Fibroblast of skin of abdomen (primary cell): ENCODE measurements at regions not wholly inside any gene's neighbourhood (a gene's known extent, or its start where the extent isn't known, plus 50 kb on each side); places are given as distances from the start of the nearest gene placed in this dataset.

Experiments used
- DNase-seq: peaks from one replicate; pipeline ENCODE4 v3.0.0-alpha.2; 2013

DNA sequence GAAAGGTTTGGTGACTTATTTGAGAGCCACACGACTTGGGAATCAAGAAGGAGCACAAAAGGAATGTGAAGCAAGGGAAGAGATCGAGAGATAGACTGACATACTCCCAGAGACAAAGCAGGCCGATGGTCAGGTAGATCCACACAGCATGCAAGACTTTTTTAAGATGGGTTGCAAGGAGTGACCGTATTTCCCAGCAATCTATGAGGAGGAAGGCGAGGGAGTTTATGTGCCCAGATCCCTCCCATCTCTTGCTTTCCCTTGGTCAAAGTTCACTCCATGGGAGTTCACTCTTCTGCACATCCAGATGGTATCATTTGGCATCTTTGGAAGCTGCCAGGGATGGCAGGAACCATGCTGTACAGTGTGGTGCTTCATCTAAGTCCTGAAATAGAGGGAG, 148.9 kb downstream of the RMI1 start:
- DNase-seq: no peak

DNA sequence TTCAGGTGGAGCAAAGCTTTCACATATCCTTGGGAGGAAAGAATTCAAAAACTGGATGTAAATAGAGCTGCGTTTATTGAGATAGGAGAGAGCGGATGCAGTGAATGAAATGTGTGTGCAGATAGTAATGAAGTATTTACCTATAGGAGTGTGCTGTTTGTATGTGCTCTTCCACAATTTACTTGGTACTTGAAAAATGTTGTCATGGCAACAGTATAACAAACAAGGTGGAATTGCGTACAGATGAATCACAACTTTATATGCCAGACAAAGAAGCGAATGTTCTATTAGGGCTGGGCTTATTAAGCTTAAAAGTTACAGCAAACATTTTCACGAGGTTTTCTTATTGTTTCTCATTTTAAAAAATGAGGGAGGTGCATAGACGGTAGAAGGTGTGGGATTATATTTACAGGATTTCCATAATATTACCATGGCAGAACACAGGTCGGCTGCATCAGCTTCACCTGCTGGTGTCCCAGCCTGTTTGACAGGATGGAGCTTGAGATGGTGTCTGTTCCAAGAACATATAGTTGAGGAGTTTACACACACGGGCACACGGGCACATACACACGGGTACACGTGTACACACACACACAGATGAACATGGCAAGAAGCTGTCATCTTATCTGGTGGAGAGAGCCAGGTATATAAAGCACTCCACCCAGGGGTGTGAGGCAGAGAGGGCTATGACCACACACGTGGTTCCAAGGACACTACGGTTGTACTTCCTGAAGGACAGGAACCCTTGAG, 155.7 kb downstream of the RMI1 start:
- no peak for DNase-seq

DNA sequence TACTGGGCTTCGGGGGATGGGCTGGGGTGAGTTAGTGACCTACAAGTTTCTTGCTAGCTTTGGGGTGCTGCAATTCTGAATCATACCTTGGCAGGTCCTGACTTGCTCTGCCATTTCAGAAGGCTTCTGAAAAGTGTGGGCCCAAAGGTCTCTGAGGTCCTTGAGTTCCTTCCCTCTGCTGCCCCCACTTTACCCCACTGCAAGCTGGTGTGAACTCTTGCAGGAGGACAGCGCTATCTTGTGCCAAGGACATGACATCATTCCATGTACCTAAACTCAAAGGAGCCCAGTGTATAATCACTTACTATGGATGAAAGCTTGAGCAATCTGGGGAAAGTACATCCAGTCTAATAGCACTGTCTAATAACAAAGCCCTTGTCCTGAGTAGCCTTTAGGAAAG, 157.4 kb downstream of the RMI1 start:
- DNase-seq: no peak

DNA sequence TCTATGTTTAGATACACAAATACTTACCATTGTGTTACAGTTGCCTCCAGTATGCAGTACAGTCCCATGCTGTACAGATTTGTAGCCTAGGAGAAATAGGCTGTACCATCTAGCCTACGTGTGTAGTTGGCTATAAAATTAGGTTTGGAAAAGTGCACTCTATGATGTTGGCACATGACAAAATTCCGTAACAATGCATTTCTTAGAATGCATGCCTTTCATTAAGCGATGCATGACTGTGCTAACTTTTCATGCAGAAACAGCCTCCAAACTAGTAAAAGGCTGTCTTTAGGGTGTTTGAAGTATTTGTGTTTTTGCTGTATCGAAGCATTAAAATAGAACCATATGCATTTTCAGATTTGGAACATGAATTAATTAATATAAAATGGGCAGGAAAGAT, 157.9 kb downstream of the RMI1 start:
- DNase-seq: no peak

DNA sequence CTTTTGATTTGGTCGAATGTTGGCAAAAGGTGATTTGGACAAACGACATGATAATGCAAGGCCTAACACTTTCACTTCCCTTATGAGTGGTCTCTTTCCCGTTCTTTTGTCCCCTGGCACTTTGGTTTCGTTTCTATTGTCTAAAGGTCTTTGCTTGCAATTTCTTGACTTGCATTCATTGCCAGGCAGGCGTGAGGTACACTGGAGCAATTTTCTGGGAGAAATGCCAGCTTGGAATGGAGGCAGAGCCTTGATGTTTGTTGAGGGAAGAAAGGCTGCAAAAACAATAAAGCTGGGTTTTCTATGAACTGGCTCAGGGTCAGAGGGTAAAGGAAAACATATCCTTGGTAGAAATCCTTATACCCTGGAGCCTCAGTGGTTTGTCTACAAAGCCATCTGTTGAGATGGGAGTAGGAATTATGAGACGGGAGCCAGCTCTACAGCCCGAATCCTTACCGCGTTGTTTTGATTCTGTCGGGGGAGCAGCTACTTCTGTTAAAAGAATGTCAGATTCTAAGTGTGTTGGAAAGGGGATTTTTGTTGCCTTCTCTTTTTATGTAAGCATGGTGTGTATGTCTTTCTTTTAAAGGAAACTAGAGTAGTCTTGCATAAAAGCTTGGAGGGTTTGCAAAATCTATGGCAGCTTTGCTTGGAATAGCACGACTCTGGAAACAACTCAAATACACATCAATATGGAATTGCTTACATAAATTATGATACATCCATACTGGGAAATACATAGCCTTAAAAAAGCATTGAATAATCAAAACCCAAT, 158.9 kb downstream of the RMI1 start:
- peak; percentile 39 for DNase-seq

DNA sequence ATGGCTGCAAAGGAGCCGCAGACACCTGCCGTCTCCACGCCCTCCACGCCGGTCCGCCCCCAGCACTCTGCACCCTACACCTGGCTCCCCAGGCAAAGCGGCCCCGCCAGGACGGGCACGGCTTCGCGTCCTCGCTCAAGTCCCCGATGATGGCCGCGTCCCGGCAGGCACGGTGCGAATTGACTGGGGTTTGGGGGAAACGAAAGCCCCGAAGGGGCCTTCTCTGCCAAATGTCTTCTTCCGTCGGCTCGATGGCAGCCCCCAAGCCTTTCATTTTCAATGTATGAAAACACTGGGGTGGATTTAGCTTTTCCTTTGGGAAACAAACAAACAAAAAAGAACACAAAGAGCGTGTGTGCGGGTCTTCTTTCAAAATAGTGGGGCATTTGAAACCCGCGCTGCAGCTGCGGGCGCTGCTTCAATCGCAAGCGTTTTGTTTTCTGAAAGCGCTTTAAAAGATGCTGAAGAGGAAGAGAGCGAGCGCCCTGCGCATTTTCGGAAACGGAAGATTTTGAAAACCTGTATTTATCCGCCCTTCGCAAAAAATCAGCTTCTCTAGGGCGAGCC, 160.0 kb downstream of the RMI1 start:
- DNase-seq: no peak

DNA sequence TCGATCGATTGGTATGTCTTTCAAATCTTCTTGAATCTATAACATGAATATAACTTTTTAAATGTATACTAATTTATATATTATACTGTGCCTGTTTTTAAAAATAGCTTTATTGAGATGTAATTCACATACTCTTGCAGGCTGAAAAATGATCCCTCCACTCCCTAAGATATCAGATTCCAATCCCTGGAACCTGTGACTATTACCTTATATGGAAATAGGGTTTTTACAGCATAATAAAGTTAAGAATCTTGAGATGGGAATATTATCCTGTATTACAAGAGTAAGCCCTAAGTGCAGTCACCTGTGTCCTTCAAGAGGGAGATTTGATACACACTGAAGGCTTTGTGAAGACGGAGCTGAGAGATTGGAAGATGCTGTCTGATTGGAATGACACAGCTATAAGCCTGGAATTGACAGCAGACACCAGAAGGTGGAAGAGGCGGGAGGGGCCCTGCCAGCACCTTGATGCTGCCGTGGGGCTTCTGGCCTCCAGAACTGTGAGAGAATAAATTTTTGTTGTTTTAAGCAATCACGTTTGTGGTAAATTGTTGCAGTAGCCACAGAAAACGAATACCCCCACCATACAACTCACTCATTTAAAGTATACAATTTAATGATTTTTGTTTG, 161.3 kb downstream of the RMI1 start:
- no peak for DNase-seq

DNA sequence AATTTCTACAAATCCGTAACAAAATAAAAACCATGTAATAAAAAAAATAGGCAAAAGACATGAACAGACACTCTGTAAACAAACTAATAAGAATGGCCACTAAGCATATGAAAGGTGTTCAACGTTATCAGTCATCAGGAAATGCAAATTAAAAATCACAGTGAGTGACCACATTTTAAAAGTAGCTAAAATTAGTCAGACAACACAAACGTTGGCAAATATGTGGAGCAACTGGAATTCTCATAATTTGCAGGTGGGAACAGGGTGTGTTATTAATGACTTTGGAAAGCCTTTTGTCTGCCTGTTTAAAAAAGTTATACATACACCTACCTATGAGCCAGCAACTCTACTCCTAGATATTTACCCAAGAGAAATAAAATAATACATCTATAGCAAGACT, 164.4 kb downstream of the RMI1 start:
- DNase-seq: no peak

DNA sequence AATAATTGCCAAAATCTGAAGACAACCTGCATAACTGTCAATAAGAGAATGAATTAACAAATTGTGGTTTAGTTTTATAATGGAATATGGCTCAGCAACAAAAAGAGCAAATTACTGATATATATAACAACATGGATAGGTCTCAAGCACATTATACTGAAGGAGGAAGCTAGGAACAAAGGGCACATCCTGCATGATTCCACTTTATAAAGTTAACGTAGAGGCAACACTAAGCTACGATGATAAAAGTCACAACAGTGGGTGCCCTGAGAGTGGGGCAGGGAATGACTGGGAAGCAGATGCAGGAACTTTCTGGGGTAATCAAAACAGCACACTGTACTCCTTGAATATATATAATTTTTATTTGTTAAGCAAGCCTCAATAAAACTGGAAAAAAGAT, 165.2 kb downstream of the RMI1 start:
- no peak for DNase-seq

DNA sequence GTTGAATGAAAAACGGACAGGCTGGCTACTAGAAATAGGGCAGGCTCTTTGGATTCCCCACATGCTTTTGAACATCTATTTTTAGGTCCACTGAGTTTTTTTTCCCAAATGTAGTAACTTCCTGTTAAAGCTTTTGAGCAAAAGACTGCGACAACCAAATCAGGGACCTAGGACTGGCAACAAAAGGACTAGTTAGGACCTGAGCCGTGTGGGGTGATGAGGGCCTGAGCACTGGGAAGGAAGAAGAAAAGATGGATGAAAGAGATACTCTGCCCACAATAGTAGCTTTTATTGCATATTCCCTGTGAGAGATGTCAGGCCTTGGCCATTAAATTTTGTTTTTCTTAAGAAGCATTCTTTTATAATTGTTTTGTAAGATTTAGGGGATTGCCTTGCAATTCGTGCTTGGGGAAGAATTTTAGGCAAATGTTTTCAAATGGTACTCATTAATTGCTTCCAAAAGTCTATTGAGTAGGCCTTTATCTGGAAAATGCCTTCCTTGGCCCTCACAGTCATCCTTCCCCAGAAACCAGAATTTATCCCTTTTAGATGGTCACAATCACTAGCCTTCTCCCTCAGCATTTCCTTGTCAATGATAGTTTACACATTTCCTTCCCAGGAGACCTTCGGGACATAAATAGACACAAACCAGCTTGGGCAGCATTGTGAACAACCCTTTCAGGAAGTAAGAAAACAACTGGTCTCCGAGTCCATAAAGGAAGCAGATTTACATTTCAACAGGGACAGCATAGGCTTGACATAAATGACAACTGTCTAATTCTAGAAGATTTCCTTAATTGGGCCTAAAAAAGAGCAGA, 166.5 kb downstream of the RMI1 start:
- DNase-seq: no peak

DNA sequence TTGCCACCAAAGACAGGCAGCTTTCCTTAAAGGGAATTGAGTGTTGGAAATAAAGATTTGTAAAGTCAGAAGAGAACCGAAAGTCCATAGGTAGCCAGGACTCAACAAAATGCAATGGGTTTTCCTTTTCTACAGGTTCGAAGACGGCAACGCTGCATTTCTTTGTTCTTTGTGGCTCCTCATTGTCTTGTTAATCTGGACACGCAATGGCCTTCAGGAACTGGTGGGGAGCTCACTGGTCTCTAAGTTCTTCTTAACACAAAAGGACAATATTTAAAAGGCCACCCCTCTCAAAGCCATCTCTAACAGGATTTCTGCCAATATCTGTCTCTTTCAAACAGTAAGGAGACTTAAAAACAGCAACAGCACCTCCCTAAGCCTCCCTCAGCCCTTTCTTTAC, 170.6 kb downstream of the RMI1 start:
- no peak for DNase-seq

DNA sequence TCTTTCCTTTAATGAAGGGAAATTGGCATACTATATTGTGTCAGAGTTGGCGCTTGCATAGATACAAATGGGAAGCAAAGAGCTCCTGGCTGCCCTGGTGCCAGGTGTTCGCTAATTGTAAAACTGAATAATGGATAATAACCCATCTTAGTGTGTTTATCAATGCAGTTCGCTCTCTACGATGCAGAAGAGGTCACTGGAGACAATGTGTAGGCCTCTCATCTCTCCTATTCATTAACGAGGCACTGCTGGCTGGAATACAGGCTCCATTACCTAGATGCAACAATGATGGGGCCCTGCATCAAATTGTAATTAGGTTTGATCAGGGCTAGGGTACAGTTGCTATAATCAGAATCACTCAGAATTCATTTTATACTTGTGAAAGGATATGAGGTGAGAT, 171.0 kb downstream of the RMI1 start:
- no peak for DNase-seq

DNA sequence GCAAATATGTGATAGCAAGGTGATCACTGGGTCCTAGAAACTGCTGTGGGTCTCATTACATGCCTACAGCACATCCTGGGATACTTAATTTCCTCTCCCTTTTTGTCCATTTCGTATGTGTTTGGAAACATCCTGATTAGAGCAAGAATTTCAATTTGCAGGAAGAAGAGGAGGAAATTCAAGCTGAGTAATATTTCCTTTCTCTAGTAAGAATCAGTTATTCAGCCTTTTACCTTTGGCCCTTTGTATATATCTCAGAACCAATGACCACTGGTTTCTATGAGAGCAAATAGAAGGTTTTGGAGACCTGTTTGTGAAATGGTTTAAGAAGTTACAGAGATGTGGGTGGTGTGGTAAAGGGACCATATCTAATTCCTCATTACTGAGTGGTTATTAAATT, 171.6 kb downstream of the RMI1 start:
- DNase-seq: no peak

DNA sequence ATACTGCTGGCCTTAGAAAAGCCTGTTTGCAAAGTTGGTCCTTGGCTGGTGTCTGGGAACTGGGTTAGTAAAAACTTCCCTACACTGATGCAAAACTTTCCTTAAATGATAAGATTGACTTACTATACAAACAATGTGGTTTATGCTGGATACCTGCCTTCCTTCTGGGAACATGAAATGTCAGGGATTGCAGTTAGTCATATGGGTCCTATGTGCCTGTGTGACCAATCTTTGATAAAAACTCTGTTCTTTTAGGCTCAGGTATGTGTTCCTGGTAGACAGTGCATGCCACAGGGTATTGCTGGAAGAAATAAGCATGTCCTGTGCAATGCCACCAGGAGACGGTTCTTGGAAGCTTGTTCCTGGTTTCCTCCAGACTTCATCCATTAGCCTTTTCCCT, 173.3 kb downstream of the RMI1 start:
- peak; percentile 33 for DNase-seq

DNA sequence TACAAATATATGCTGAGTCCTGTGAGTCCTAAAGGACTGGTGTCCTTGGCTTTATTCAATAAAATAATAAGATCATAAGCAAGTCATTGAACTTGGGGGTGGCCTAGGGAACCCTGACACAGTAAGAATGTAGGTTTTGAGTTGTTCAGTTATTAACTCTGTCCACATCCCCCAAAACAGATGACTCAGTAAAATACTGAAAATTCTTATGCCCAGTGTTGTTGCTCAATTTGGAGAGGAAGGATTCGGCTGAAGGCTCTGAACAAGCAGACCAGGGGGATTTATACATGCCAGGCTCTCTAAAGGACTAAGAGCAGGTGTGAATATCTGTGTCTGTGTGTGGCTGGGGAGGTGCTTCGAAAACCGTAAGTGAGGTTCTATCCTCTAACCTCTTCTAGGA, 173.7 kb downstream of the RMI1 start:
- DNase-seq: peak; percentile 64

DNA sequence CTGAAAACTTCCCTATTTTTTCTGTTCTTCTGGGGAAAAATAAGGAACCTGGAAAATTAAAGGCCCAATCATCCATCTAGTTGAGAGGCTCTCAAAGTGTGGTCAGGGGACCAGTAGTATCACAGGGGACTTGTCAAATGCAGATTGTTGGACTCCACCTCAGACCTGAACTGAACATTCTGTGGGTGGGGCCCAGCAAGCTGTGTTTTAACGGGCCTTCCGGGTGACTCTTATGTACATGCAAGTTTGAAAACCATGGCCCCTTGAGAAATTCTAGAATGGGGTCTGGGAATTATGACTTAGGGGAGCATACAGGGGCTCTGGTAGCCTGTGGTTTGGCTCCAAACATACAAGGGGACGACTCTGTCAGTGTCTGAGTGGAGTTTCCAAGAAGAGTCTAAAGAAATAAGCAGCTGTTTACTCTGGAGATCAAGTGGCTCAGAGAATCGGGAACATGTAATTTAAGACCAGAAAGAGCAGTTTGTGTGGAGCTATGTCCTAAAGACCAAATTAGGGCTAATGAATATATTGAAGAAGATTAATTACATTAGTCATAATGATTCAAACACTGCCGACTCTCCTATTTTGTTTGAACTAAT, 177.4 kb downstream of the SLC28A3 start:
- no peak for DNase-seq

DNA sequence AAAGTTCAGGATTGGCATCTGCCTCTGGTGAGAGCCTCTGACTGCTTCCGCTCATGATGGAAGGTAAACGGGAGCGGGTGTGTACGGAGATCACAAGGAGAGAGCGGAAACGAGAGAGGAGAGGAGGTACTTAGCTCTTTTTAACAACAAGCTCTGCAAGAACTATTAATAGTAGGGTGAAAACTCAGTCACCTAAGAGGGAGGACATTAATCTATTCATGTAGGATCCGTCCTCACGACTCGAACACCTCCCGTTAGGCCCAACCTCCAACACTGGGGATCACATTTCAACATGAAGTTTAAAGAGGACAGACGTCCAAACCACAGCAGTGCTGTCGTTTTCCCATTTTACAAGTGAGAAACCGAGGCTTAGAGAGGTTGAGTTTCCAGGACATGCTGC, 173.7 kb downstream of the SLC28A3 start:
- no peak for DNase-seq

DNA sequence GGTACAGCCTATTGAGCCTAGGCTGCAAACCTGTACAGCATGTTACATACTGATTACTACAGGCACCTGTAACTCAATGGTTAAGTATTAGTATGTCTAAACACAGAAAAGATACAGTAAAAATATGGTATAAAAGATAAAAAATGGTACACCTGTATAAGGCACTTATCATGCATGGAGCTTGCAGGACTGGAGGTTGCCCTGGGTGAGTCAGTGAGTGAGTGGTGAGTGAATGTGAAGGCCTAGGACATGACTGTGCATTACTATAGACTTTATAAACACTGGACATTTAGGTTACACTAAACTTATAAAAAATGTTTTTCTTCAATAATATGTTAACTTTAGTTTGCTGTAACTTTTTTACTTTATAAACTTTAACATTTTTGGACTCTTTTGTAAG, 171.3 kb downstream of the SLC28A3 start:
- DNase-seq: peak; percentile 55

DNA sequence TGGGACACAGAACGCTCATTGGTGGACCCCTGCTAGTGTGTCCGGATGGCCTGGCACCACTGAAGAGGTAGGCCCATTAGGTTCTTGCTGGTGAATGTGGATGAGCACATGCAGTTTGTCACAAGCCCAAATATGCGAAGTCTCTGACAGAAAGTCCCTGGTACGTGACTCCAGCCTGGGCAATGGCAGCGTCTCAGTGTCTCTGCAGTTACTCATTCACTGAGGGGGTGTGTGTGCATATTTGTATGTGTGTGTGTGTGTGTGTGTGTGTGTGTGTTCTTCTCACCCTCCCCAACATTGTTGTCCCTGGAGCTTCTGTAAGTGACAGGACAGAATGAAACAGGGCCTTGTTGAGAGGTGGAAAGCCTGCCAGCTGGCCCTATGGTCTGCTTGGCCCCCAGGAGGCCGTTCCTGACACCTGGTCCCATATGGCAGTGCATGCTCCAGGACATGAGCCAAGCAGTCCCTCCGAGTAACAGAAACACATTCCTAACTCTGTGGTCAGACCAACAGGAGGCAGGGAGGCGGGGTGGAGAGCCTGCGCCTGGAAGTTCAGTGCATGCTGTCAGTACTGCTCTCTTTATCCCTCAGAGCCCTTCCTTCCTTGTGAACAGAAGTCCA, 169.9 kb downstream of the SLC28A3 start:
- DNase-seq: peak; percentile 98

DNA sequence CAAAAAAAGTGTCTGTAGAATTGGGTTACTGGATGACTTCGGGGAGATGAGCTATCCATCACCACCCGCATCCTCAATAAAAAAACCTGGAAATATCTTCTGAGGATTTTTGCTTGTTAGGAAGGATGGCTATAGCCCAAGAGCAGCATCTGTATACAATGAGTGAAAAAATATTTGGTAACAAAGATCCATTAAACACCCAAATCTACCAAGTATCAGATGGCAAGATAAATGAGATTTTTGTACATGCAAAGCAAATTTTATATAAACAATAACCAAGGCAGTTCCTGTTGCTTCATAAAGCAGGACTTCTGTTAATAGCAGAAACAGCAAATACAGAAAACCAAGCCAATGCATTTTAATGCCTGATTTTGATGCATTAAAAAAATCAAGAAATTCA, 166.6 kb downstream of the SLC28A3 start:
- DNase-seq: no peak

DNA sequence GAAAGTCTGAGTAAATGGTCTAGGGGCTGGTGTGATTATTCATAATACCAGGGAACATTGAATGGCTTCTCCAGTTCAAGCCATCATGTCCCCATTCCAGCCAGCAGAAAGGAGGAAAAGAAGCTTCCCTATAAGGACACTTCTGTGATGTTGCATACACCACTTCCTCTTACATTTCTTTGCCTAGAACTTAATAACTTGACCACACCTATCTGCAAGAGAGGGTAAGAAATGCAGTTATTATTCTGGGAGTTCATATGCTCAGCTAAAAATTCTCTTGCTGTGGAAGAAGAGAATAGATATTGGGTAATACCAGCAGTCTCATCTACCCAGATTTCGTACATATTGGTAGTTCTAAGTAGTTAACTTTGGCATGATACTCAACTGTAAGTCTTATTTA, 166.1 kb downstream of the SLC28A3 start:
- DNase-seq: no peak

DNA sequence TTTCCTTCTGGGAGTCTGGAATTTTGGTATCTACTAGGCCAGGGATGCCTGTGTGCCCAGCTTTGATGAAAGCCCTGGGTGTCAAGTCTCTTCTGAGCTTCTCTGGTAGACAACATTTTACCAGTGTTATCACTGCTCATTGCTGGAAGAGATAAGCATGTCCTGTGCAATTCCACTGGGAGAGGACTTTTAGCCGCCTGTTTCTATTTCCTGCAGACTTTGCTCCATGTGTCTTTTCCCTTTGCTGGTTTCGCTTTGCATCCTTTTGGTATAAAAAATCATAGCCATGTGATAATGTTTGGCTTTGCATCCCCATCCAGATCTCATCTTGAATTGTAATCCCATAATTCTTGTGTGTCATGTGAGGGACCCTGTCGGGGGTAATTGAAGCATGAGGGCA, 163.2 kb downstream of the SLC28A3 start:
- no peak for DNase-seq
